ENCODE measurements at regions not wholly inside any gene's neighbourhood (a gene's known extent, or its start where the extent isn't known, plus 50 kb on each side); places are given as distances from the start of the nearest gene placed in this dataset.
"Not testable (repeated sequence)": the region's sequence is repeated elsewhere in the genome, so short reads cannot be mapped to it uniquely, and the experiment has no call there.

DNA sequence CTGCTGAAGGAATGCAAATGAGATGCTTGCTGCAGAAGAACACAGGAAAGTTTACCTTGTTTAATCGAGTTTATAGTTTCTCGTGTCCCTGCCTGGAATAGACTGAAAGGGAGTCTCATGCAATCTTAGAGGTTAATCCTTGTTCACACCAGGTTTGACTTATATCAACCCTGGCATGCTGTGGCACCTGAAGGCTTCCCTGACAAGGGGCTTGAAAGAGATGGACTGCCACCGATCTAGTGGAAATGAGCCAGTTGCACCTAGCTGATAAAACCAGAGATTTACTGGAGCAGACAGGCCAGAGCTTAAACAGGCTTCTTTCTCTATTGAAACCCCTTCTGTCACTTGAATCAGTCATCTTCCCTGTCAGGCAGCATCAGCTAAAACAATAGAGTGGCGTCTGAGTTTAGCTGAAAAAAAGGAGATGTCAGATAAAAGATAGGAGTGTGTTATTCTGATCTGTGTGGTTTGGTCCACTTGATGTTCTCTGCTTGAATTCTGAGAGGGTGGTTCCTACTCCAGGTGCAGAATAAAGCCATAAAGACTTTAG, 349.7 kb downstream of the RWDD3 start:
- in situ Hi-C loops (cut with MboI; ENCODE audit: low sequenced_read_pairs): no loop called here

DNA sequence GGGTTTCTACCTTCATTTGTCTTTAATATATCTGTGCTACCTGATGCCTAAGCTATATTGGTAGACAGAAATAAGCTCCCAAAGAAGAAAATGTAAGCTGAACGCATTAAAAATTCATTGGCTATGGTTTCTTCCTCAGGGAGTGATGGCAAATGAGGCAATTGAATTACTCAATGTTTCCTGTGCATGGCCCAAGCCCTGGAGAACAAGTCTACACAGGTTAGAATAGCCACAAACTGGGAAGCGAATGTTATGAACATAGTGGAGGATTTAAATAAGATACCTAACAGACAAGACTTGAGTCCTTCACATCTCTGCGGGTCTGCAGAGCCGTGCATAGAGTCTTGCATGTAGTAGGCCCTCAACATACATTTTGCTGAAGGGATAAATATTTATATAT, 350.3 kb downstream of the RWDD3 start:
- in situ Hi-C loops (cut with MboI; ENCODE audit: low sequenced_read_pairs): no loop called here

DNA sequence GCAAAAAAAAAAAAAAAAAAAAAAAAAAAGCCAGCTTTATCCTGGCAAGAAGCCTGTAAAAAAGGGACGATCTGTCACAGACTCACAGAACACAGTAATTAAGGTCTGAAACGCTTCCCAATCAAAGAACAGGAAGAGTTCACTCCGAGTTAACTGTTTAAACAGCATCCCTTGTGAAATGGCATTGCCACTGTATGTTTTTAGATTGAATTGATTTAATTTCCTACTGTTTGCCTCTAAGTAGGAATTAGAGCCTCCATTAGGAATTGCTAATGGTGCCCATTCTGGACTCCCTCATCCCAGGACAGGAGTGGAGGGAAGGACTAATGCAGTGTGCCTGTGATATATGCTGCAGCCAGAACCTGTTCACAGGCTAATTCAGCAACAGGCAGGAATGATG, 370.8 kb downstream of the RWDD3 start:
- in situ Hi-C loops (cut with MboI; ENCODE audit: low sequenced_read_pairs): no loop called here

DNA sequence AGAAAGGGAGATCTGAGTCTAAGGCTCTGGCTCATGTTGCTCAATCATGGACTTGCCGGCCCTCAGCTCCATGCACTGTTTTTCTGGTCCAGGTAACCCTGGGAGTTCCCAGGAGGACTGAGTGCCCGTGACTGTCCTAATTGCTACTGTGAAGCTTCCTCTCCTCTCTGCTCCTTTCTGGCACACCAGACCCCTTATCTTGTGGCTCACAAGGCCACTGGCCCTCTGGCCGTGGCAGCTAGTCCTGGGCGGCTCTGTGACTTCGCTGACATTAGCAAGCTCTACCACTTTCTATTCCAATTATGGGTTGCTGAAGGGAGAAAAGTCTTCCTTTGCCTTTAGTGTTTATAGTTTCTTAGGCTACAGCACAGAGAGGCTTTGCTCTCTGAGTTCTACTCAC, 380.2 kb downstream of the RWDD3 start:
- in situ Hi-C loops (cut with MboI; ENCODE audit: low sequenced_read_pairs): no loop called here

DNA sequence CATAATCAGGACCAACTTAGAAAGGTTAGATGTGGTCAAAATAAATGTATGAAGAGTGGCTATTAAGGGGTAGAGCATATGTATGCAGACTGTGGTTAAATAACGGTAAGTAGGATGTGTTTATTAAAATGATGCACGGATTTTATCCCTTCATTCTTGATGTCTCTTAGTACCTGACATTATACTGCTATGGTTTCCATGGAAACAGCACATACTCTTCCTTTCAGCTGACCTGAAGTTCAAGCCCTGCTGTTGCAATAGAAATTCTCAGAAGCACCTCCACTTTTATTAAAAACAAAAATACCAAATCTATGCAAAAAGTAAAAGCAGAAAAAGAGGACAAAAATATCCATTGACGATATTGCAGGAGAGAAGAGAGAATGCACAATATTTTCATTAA, 381.4 kb downstream of the RWDD3 start:
- in situ Hi-C loops (cut with MboI; ENCODE audit: low sequenced_read_pairs): no loop called here

DNA sequence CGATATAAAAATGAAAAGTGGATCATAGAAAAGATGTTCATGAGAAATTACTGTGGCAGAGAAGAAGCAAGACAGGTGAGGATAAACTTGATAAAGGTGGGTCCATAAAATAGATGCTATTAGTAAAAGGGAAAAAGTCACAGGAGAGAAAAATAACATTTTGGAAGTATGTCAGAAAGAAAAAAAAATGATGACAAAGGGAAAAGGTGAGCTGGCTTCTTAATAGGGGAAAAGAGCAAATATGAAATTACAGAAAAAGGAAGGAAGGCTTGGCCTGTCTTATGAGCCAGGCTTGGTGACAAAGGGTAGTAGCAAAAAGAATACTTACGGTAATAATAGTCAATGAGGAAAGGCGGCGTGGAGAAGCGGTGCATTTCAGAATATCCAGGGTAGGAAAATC, 386.1 kb downstream of the RWDD3 start:
- in situ Hi-C loops (cut with MboI; ENCODE audit: low sequenced_read_pairs): no loop called here

DNA sequence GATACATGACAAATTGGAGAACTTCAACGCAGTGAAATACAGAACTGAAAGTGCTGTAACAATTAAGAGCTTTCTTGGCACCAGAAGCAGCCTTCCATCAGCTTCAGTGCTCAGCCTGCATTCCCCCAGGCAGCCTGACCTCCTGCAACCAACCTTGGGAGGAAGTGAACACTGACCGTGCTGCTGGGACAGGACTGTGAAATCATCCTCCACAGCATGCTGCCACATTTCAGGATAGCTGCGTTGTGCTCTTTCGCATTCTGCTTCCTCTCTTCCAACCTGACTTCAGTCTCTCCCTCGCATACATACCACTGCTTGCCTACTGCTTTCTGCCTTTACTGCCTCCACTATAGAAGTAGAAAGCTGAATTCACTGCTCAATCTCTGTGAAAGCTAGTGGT, 388.6 kb downstream of the RWDD3 start:
- in situ Hi-C loops (cut with MboI; ENCODE audit: low sequenced_read_pairs): no loop called here

DNA sequence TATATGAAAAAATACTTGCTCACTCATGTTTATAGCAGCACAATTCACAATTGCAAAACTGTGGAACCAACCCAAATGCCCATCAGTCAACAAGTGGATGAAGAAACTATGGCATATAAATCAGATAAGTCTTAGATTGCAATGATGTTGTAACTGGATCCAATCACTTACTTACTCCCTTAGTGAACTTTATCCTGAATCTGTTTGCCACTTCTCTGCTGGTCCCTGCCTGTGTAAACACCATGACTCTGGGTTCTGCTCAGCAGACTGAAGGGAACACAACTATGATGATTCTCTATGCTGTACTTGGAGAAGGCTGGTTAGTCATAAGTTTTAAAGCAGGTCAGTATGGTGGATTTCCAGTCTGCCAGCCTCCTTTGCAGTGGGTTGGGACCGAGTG, 391.2 kb downstream of the RWDD3 start:
- in situ Hi-C loops (cut with MboI; ENCODE audit: low sequenced_read_pairs): no loop called here

DNA sequence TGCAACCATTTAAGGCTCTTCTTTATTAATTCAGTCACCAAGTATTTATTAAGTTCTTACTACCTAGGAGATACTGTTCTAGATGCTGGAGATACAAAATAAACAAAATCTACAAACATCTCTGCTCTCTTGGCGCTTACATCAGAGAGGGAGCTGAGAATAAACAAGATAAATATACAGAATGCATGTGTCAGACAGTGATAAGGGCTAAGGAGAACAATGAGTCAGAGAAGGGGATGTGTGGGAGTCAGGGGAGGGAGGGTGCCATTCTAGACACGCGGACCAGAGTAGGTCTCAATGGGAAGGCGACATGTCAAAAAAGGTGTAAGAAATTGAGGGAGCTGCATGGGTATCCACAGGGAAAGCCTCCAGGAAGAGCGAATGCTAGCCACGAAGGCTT, 393.2 kb downstream of the RWDD3 start:
- in situ Hi-C loops (cut with MboI; ENCODE audit: low sequenced_read_pairs): no loop called here

DNA sequence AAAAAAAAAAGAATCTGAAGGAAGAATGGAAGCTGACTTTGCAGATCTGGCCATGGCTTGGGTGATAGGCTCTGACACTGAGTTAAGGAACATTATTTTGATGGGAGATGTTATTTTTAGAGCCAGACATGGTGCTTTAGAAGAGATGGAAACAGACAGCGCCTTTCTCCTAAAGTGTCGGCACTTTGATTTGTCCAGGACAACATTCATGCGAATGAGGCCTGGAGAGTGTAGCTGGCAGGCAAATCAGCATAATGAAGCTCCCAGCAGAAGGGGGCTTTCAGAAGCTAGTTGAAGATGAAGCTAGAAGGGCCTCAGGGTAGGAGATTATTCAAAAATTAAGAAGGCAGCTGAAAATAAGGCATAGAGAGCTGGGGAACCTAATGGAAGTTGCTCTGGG, 397.7 kb downstream of the RWDD3 start:
- in situ Hi-C loops (cut with MboI; ENCODE audit: low sequenced_read_pairs): no loop called here

DNA sequence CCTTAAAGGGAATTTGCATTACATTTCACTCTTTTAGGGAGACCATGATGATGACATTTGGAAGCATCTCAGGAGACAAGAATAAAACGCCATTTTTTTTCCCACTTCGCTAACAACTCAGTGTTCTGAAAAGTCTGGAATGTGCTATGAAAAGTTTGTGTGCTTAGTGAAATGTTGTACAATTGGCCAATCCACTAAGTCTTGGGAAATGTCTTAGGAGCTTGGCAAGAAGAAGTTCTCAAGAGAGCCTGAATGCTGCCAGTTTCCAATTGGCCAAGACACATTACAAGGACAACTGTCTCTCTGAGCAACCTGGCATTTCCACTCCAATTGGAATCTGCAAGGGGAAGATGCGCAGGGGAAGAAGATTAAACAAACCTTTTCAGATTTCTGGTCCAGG, 401.8 kb downstream of the RWDD3 start:
- in situ Hi-C loops (cut with MboI; ENCODE audit: low sequenced_read_pairs): no loop called here

DNA sequence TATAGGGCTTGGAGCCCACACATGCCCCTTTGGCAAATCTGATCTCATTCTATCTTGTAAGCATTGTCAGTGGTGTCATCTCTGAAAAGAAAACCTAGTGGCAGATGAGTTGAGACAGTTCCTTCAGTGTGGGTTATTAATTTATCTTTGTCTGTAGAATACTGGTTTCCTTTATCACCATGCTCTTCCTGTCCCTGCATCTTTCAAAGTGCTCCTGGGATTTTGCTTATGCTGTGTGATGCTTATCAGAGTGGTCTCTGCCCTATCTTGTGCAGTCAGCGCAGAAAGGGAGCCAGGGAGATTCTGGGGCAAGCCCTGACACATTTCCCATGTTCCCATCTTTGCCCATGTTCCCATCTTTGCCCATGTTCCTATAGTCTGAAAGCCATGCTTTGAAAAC, 402.9 kb downstream of the RWDD3 start:
- in situ Hi-C loops (cut with MboI; ENCODE audit: low sequenced_read_pairs): no loop called here

DNA sequence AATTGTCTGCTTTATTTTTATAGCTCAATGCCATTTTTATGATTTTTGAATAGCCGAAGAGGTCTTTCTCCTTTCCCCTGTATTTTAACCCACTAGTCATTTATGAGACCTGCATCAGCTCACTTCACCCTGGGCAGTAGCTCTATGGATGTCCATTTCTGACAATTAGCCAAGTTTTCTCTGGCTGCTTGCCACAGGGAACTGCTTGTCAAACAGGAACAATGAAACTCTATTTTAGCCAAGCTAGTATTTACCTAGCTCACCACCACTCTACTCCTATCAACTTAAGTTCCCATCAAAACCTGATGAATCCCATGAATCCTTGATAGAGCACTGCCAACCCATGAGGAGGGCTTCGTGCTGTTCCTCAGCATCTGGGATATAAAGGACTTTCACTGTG, 406.7 kb downstream of the RWDD3 start:
- in situ Hi-C loops (cut with MboI; ENCODE audit: low sequenced_read_pairs): no loop called here

DNA sequence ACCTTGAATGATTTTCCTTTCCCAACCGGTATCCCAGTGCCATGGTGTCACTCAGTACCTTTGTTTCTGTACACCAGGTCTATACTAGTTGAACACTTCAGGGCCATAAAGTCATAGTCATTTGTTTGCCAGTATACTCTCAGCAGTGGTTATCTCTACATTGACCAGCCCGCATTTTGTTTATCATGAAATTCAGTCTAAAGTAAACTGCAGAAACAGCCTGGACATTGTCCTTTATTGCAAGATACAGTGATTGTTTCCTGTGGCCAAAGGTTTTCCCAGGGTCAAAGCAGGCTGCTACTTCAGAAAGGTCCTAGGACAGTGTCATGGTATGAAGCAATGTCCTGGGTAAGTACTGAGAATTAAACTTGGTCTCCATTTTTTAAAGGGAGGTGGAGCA, 407.4 kb downstream of the RWDD3 start:
- in situ Hi-C loops (cut with MboI; ENCODE audit: low sequenced_read_pairs): no loop called here

DNA sequence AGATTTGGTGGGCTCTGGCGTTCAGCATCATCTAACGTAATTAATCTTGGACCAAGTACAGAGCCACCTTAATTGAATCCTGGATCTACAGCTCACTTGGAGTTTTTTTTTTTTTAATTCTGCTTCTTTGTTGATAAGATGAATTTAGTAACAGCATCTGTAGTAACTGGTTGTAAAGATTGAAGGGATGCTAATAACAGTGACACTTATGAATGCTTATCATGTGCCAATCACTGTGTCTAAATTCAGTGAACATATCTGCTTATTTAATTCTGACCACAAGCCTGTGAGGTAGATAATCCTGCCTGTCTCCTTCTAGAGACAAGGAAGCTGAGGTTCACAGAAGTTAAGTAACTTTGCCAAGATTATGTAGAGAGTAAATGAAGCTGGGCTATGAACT, 408.0 kb downstream of the RWDD3 start:
- in situ Hi-C loops (cut with MboI; ENCODE audit: low sequenced_read_pairs): no loop called here

DNA sequence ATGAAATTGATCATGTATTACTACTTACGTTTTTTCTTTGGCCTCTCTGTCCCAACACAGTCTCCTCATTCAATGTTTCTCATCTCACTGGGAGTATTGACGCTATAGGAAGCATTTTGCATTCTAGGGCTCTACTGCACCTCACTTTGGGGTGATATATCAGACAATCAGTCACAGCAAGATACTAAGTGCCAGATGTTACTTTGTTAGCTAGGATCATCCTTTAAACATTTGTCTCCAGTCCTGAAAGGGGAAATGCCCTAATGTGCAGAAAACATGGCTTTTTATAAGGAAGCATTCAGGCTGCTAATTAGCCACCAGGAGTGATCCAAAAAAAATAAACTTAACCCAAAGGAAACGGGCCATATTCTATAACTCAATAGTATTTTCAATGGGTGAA, 409.1 kb downstream of the RWDD3 start:
- in situ Hi-C loops (cut with MboI; ENCODE audit: low sequenced_read_pairs): no loop called here

DNA sequence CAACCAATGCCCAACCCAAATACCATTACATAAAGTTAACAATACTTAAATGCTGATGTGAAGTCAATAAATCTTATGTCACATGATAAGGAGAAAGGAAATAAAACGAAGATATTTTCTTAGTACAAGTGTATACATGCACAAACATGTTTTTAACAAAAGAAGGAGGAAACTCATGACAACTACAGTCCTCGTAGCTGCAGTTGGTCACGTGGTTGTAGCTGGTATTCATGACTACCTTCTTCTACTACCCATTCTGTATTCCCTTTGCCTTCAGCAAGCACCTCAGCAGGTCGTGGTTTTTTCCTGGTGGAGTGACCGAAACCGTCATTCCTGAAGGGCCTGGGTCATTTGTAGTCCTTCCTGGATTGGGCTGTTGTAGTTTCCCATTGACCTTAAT, 411.1 kb downstream of the RWDD3 start:
- in situ Hi-C loops (cut with MboI; ENCODE audit: low sequenced_read_pairs): not testable (repeated sequence)

DNA sequence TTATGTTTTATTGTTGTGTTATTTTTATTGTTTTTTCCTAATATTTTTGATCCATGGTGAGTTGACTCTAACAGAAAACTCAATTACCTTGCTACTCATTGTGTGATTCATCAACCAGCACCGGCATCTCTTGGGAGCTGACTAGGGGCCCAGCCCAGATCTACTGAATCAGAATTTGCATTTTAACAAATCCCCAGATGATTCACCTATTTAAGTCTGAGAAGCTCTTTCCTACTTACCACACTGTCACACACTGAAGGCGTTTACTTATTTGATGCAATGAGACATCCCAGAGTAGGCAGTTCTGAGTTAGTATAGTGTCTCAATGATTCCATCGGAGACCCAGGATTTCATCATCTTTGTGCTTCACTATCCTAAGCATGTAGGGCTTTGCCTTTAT, 416.6 kb downstream of the RWDD3 start:
- in situ Hi-C loops (cut with MboI; ENCODE audit: low sequenced_read_pairs): no loop called here

DNA sequence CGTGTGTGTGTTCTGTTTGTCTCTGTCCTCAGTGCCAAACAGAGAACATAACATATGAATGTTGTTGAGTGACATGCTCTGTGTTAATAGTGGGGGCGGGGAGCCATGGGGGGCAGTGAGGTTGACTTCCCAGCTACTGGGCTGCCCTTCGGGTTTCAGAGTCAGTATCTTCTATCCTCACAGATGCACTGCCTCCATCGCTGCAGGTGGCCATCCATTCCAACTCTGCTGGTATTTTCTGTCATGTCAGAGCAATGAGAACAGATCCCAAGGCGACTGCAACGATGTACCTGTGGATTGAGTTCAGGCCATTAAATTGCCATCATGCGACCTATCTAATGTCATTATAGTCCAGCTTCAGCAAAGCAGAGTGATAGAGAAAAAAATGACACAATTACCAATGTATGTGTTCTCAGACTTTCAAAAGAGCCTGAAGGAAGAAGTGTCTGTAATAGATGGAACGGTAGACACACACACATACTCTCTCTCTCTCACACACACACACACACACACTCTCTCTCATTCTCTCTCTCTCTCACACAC, 418.5 kb downstream of the RWDD3 start:
- in situ Hi-C loops (cut with MboI; ENCODE audit: low sequenced_read_pairs): no loop called here

DNA sequence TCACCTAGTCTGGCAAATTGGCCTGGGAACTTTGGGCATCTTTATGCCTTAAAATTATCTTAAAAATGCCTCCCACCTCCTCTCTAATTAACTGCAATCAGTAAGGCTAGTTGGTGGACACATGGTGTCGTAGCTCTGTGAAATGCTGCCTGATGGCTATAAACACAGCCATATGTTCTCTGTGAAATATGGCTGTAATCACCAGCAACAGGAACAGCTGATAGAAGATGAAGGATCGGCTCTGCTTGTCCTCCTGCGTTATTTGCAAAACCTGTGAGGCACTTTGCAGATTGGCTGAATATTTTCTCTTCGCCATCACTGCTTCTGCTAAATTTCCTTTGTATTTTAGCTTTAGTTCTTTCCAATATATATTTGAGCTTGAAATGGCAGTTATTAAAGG, 419.6 kb downstream of the RWDD3 start:
- in situ Hi-C loops (cut with MboI; ENCODE audit: low sequenced_read_pairs): no loop called here

DNA sequence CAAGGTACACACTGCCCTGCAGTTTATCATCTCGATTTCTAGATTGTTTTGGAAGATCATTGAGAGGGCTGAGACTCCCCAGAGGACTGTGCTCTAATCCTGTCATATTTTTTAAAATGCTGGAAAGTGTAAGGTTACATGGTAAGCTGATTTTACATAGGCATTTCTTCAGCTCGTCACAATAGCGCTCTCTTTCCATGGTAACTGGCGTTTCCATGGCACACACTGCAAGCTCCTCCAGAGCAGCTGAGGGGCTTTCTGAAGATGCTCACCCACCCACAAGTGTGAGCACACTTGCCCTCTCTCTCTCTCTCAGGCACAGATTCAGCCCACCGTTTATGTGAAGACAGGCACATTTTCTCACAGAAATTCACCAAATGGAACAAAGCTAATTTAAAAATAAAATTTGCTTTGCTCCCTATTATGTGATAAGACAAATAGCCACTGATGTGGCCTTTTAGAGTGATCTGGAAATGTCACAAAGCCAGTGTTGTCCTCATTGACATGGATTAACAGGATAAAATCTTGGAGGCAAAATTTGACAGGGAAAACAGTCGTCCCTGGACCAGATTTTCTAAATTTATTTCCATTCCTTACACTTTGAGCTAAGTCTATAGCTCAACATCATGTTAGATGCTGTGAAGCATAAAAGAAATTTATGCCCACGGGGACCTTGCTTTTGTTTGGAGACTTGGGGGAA, 421.5 kb downstream of the RWDD3 start:
- in situ Hi-C loops (cut with MboI; ENCODE audit: low sequenced_read_pairs): no loop called here

DNA sequence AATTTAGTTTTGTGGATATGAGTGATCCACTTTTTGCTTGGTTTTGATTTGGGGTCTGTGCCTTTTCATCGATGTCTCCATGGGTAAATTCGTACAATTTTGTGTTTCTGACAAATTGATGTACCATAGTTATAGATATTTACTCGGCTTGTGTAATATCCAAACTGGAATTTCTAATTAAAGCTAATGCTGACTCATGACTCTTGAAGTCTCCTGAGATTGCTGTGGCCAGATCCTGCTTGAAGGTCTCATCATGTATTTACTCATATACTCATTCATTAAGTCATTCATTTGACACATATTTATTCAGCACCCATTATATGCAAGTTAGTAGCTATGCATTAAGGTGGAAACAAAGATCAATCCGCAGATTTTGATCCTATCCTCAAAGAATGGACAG, 423.2 kb downstream of the RWDD3 start:
- in situ Hi-C loops (cut with MboI; ENCODE audit: low sequenced_read_pairs): no loop called here

DNA sequence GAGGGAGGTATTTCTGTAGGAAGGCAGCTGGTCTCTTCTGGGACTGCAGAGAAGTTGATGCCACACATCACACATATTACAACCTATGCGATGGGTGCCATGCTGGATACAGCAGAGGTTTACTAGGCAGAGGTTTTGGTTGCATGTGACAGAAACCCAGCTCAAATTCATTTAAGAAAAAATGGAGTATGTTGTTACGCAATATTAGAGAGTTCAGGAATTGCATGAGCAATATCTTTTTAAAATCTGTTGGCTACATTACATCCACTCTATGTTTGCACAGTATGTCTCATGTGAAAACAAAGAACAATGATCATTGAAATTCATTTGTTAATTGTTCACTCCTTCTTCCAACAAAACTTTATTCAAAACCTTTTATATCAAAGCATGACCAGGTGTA, 425.2 kb downstream of the RWDD3 start:
- in situ Hi-C loops (cut with MboI; ENCODE audit: low sequenced_read_pairs): no loop called here
